GM12878 (cell line): ENCODE measurements at regions not wholly inside any gene's neighbourhood (a gene's known extent, or its start where the extent isn't known, plus 50 kb on each side); places are given as distances from the start of the nearest gene placed in this dataset.

Experiments
- ATAC-seq: fragments of 200-7000 bp; cut with Tn5 transposase; 3 replicates; pipeline ENCODE4 v1.9.1; 2020; ENCODE audit warnings: mild to moderate bottlenecking, moderate library complexity
- BruUV-seq: library from RNA; stranded (reverse); fragments of 400-500 nt; replicated peaks from 2 replicates; lab custom pipeline; 2021; lab: Mats Ljungman, UMichigan
- CTCF ChIA-PET: fragments of 300-600 bp; sonication (Branson Sonifier 250); formaldehyde crosslinking; extraction: SDS; loops from one replicate; lab custom pipeline; 2021; ENCODE audit warnings: inconsistent platforms; lab: Yijun Ruan, JAX
- POLR2A ChIA-PET: fragments of 350-600 bp; formaldehyde crosslinking; extraction: SDS; loops from one replicate; lab custom pipeline; 2021; ENCODE audit warnings: inconsistent platforms; lab: Charles Lee
- RAD21 ChIA-PET: fragments of 300-600 bp; sonication (Branson Sonifier 250); formaldehyde crosslinking; loops from one replicate; lab custom pipeline; 2023; ENCODE audit warnings: antibody characterized with exemption; ENCODE audit not compliant: unreplicated experiment; lab: Charles Lee
- SMC1A ChIA-PET: fragments of 300-600 bp; sonication (Branson Sonifier 250); formaldehyde crosslinking; loops from one replicate; lab custom pipeline; 2023; ENCODE audit not compliant: unreplicated experiment, uncharacterized antibody; lab: Charles Lee
- DNase-seq: peaks from one replicate; pipeline ENCODE4 v3.0.0-alpha.2; 2011; ENCODE audit warnings: low read depth, low spot score
- FAIRE-seq: peaks from 3 replicates; lab custom pipeline; 2011; peaks lifted over from hg19 to GRCh38; lab: Jason Lieb, UNC
- H2AFZ ChIP-seq: 2 replicates; pipeline ENCODE4 v1.6.0; 2011; ENCODE audit warnings: low read depth, low read length, control low read depth; ENCODE audit not compliant: control insufficient read depth
- H3K27ac ChIP-seq: 2 replicates; pipeline ENCODE4 v1.5.1; 2011; ENCODE audit warnings: control low read depth; ENCODE audit not compliant: control insufficient read depth, insufficient read depth
- H3K27me3 ChIP-seq, 2 experiments: replicated peaks in 1 of 2; 2 replicates each; pipeline versions ENCODE4 v1.6.0 to v1.6.1; 2011; ENCODE audit warnings: low read length in 1 of 2; ENCODE audit not compliant: control insufficient read depth in 2 of 2, insufficient read depth in 2 of 2
- H3K36me3 ChIP-seq, 2 experiments: 2 replicates each; pipeline ENCODE4 v1.5.1; 2011; ENCODE audit warnings: low read length in 1 of 2; ENCODE audit not compliant: control insufficient read depth in 2 of 2, insufficient read depth in 2 of 2
- H3K4me1 ChIP-seq: 2 replicates; pipeline ENCODE4 v1.6.1; 2011; ENCODE audit warnings: mild to moderate bottlenecking, low read length, moderate library complexity, mixed read lengths; ENCODE audit not compliant: control insufficient read depth, insufficient read depth
- H3K4me2 ChIP-seq: 2 replicates; pipeline ENCODE4 v1.6.0; 2011; ENCODE audit warnings: control low read depth; ENCODE audit not compliant: control insufficient read depth, insufficient read depth
- H3K4me3 ChIP-seq: fragments of 200-600 bp; sonication (generic); 2 replicates; pipeline ENCODE4 v1.5.1; 2016
- H3K79me2 ChIP-seq: 2 replicates; pipeline ENCODE4 v1.6.0; 2011; ENCODE audit warnings: low read length; ENCODE audit not compliant: control insufficient read depth, insufficient read depth
- H3K9ac ChIP-seq: 2 replicates; pipeline ENCODE4 v1.8.0; 2011; ENCODE audit warnings: low read length, control low read depth, mixed read lengths; ENCODE audit not compliant: control insufficient read depth, insufficient read depth
- H3K9me3 ChIP-seq: replicated peaks from 3 replicates; pipeline ENCODE4 v1.5.1; 2011; ENCODE audit warnings: mild to moderate bottlenecking, low read length; ENCODE audit not compliant: control insufficient read depth, insufficient read depth
- H4K20me1 ChIP-seq: 2 replicates; pipeline ENCODE4 v1.6.0; 2011; ENCODE audit not compliant: control insufficient read depth, insufficient read depth
- BCLAF1 ChIP-seq: fragments of 450-650 bp; IDR thresholded peaks from 2 replicates; pipeline ENCODE4 v1.6.1; 2017; ENCODE audit warnings: antibody characterized with exemption, mild to moderate bottlenecking, moderate library complexity
- BHLHE40 ChIP-seq, 2 experiments: fragments of 450-650 bp in 1 of 2; IDR thresholded peaks; 2 replicates each; pipeline ENCODE4 v1.6.1; 2011 to 2017; ENCODE audit warnings: low read depth in 2 of 2, borderline replicate concordance in 1 of 2, improper control_type of control experiment in 1 of 2, low read length in 1 of 2, mild to moderate bottlenecking in 1 of 2
- CBFB ChIP-seq: IDR thresholded peaks from 2 replicates; pipeline ENCODE4 v1.6.1; 2016; ENCODE audit warnings: antibody characterized with exemption, low read depth
- E2F4 ChIP-seq: IDR thresholded peaks from 2 replicates; pipeline ENCODE4 v1.6.1; 2012; ENCODE audit warnings: low read depth, low read length, improper control_type of control experiment
- IKZF2 ChIP-seq, 2 experiments: fragments of 450-650 bp; IDR thresholded peaks; 2 replicates each; pipeline ENCODE4 v1.6.1; 2017; ENCODE audit warnings: mild to moderate bottlenecking in 2 of 2, moderate library complexity in 2 of 2
- RAD21 ChIP-seq: IDR thresholded peaks from 2 replicates; pipeline ENCODE4 v1.6.1; 2011; ENCODE audit warnings: mild to moderate bottlenecking, low read depth, low read length, moderate library complexity; ENCODE audit not compliant: insufficient read depth
- RUNX3 ChIP-seq: IDR thresholded peaks from 2 replicates; pipeline ENCODE4 v1.6.1; 2012; ENCODE audit warnings: low read length, inconsistent platforms
- ZNF24 ChIP-seq: fragments of 450-650 bp; IDR thresholded peaks from 2 replicates; pipeline ENCODE4 v1.6.1; 2017; ENCODE audit warnings: antibody characterized with exemption, mild to moderate bottlenecking
- ZNF592 ChIP-seq: fragments of 450-650 bp; IDR thresholded peaks from 2 replicates; pipeline ENCODE4 v1.6.1; 2017; ENCODE audit warnings: mild to moderate bottlenecking, moderate library complexity
- WGBS: methylation state at CpG from one replicate; pipeline ENCODE4 v1.1.6; 2016; ENCODE audit warnings: low lambda C conversion rate; ENCODE audit not compliant: insufficient replicate concordance, insufficient coverage; ENCODE audit errors: missing lambda C conversion rate; 5-methylcytosine and 5-hydroxymethylcytosine counted together
- in situ Hi-C: fragments of 300-500 bp; cut with MboI; formaldehyde crosslinking; loops from 9 replicates; pipeline ENCODE4 v1.14.3; 2018; ENCODE audit warnings: mixed read lengths
- intact Hi-C: fragments of 100-400 bp; cut with micrococcal nuclease; formaldehyde crosslinking; loops from one replicate; pipeline ENCODE4 v1.14.2; 2022; ENCODE audit not compliant: unreplicated experiment
- TF ChIP-seq, protein P1 (sequence below): IDR thresholded peaks from 2 replicates; pipeline ENCODE4 v1.6.1; 2012; ENCODE audit warnings: low read depth, low read length, improper control_type of control experiment
- TF ChIP-seq, protein P2 (sequence below): fragments of 450-650 bp; IDR thresholded peaks from 2 replicates; pipeline ENCODE4 v1.6.1; 2018; ENCODE audit warnings: mild to moderate bottlenecking, low read depth, moderate library complexity; ENCODE audit not compliant: partially characterized antibody

- TF ChIP-seq BHLHE40 (IDR thresholded peaks at IDR 0.05; ENCODE audit: borderline replicate concordance in 1 of 2, low read depth in 2 of 2, low read length in 1 of 2) = no peak
- no peak for TF ChIP-seq RUNX3
- no peak for TF ChIP-seq ZNF24
These were observed 637.3 kb downstream of the USP25 start (continued) for GRCh38 chr21:16367079-16367478.

DNA sequence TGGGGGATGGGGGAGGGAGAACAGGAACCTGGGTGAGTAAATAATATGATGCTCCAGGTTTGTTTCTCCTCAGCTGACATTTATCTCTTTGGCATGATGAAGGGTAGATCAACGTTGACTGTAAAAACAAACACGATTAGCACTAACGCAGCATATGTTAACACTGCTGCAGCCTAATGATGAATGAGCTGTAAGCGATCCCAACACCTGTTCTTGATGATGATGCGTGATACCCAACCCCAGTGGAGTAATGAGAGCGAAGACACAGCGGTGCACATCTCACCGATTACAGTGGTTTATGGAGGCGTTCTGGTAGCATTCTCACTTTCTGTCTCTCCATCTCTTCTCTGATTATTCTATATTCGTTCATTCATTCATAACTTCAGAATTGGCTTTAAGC, 640.4 kb downstream of the USP25 start:
- no peaks in the 10 kb centered on the region for H3K79me2 ChIP-seq
- BruUV-seq = no TSS peak
- H2AFZ ChIP-seq = no peak overlapping the region
- no peak overlapping the region for H3K9ac ChIP-seq
- no peak overlapping the region for H3K4me3 ChIP-seq
- no peaks in the 10 kb centered on the region for H3K4me1 ChIP-seq
- intact Hi-C loops (no loop called here), in situ Hi-C loops (no loop called here)
- 36% methylated on average over 10 of the region's 10 CpGs for WGBS
- no peak for ATAC-seq
- no peak for DNase-seq
- ChIA-PET CTCF (no interaction called here), POLR2A (no interaction called here), RAD21 (no interaction called here), SMC1A (no interaction called here)
- FAIRE-seq = no peak
- no peaks in the 10 kb centered on the region for H3K27me3 ChIP-seq
- H3K27ac ChIP-seq = no peak overlapping the region
- no peaks in the 10 kb centered on the region for H3K36me3 ChIP-seq
- no peaks in the 10 kb centered on the region for H4K20me1 ChIP-seq
- H3K9me3 ChIP-seq = no peaks in the 10 kb centered on the region
- H3K4me2 ChIP-seq = no peak overlapping the region
- TF ChIP-seq, protein P1, sequence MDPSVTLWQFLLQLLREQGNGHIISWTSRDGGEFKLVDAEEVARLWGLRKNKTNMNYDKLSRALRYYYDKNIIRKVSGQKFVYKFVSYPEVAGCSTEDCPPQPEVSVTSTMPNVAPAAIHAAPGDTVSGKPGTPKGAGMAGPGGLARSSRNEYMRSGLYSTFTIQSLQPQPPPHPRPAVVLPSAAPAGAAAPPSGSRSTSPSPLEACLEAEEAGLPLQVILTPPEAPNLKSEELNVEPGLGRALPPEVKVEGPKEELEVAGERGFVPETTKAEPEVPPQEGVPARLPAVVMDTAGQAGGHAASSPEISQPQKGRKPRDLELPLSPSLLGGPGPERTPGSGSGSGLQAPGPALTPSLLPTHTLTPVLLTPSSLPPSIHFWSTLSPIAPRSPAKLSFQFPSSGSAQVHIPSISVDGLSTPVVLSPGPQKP = no peak
- TF ChIP-seq BCLAF1 (no peak), ZNF592 (no peak), E2F4 (no peak), RAD21 (no peak), IKZF2 (IDR thresholded peaks at IDR 0.05) (no peak), CBFB (no peak)
- TF ChIP-seq, protein P2, sequence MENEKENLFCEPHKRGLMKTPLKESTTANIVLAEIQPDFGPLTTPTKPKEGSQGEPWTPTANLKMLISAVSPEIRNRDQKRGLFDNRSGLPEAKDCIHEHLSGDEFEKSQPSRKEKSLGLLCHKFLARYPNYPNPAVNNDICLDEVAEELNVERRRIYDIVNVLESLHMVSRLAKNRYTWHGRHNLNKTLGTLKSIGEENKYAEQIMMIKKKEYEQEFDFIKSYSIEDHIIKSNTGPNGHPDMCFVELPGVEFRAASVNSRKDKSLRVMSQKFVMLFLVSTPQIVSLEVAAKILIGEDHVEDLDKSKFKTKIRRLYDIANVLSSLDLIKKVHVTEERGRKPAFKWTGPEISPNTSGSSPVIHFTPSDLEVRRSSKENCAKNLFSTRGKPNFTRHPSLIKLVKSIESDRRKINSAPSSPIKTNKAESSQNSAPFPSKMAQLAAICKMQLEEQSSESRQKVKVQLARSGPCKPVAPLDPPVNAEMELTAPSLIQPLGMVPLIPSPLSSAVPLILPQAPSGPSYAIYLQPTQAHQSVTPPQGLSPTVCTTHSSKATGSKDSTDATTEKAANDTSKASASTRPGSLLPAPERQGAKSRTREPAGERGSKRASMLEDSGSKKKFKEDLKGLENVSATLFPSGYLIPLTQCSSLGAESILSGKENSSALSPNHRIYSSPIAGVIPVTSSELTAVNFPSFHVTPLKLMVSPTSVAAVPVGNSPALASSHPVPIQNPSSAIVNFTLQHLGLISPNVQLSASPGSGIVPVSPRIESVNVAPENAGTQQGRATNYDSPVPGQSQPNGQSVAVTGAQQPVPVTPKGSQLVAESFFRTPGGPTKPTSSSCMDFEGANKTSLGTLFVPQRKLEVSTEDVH = no peak
